Endothelial cell of umbilical vein (primary cell): ENCODE measurements at regions not wholly inside any gene's neighbourhood (a gene's known extent, or its start where the extent isn't known, plus 50 kb on each side); places are given as distances from the start of the nearest gene placed in this dataset.

Experiments used
- BruUV-seq: library from RNA; stranded (reverse); fragments of 400-500 nt; replicated peaks from 2 replicates; lab custom pipeline; 2021; lab: Mats Ljungman, UMichigan
- CTCF ChIA-PET: fragments of 300-600, 350-600 bp; sonication (Branson Sonifier 250); formaldehyde crosslinking; loops from one replicate; lab custom pipeline; 2021; ENCODE audit warnings: antibody characterized with exemption, inconsistent platforms; lab: Charles Lee
- POLR2A ChIA-PET: fragments of 300-600, 350-600 bp; sonication (Branson Sonifier 250); formaldehyde crosslinking; loops from one replicate; lab custom pipeline; 2021; ENCODE audit warnings: antibody characterized with exemption, inconsistent platforms; lab: Charles Lee
- DNase-seq: peaks from one replicate; pipeline ENCODE4 v3.0.0-alpha.2; 2011; ENCODE audit warnings: low read depth, low spot score
- FAIRE-seq: peaks from 2 replicates; lab custom pipeline; 2011; peaks lifted over from hg19 to GRCh38; lab: Jason Lieb, UNC
- H2AFZ ChIP-seq: 2 replicates; pipeline ENCODE4 v1.6.0; 2012; ENCODE audit warnings: low read depth, low read length, control low read depth, inconsistent platforms
- H3K27ac ChIP-seq: 2 replicates; pipeline ENCODE4 v1.5.1; 2011; ENCODE audit warnings: low read depth, mild to moderate bottlenecking, control low read depth, low read length, moderate library complexity; ENCODE audit not compliant: insufficient read depth
- H3K27me3 ChIP-seq, 2 experiments: 2 replicates each; pipeline versions ENCODE4 v1.6.0 to v1.6.1; 2011; ENCODE audit warnings: low read length in 2 of 2, mixed read lengths in 1 of 2; ENCODE audit not compliant: control insufficient read depth in 2 of 2, insufficient read depth in 2 of 2
- H3K36me3 ChIP-seq, 2 experiments: 2 replicates in 1 of 2; 3 replicates in 1 of 2; pipeline ENCODE4 v1.5.1; 2011; ENCODE audit warnings: low read length in 2 of 2, mild to moderate bottlenecking in 1 of 2, moderate library complexity in 1 of 2; ENCODE audit not compliant: control insufficient read depth in 2 of 2, insufficient read depth in 2 of 2; ENCODE audit errors: extremely low read depth in 1 of 2
- H3K4me1 ChIP-seq: 3 replicates; pipeline ENCODE4 v1.5.1; 2011; ENCODE audit warnings: mild to moderate bottlenecking, low read length; ENCODE audit not compliant: control insufficient read depth, insufficient read depth; ENCODE audit errors: extremely low read depth
- H3K4me2 ChIP-seq: 2 replicates; pipeline ENCODE4 v1.6.1; 2011; ENCODE audit warnings: low read length, control low read depth, mixed read lengths; ENCODE audit not compliant: insufficient read depth
- H3K4me3 ChIP-seq, 3 experiments: fragments of 200-600 bp in 1 of 3; sonication (generic), shearing (Covaris generic) in 1 of 3; replicated peaks in 1 of 3; 2 replicates each; pipeline ENCODE4 v1.5.1; 2011 to 2016; ENCODE audit warnings: control low read depth in 3 of 3, low read length in 3 of 3, mild to moderate bottlenecking in 2 of 3, inconsistent platforms in 1 of 3, low read depth in 1 of 3, moderate library complexity in 1 of 3; ENCODE audit not compliant: insufficient read depth in 1 of 3
- H3K79me2 ChIP-seq: 2 replicates; pipeline ENCODE4 v1.6.0; 2012; ENCODE audit warnings: low read length, inconsistent platforms; ENCODE audit not compliant: control insufficient read depth, insufficient read depth
- H3K9ac ChIP-seq: replicated peaks from 2 replicates; pipeline ENCODE3; 2011; ENCODE audit warnings: low read length, control low read depth; ENCODE audit not compliant: insufficient read depth; ENCODE audit errors: extremely low read depth
- H3K9me1 ChIP-seq: replicated peaks from 3 replicates; pipeline ENCODE4 v1.6.0; 2011; ENCODE audit warnings: mild to moderate bottlenecking, low read length; ENCODE audit not compliant: control insufficient read depth, insufficient read depth; ENCODE audit errors: extremely low read depth
- H3K9me3 ChIP-seq: replicated peaks from 2 replicates; pipeline ENCODE4 v1.5.1; 2012; ENCODE audit warnings: low read length, inconsistent platforms; ENCODE audit not compliant: control insufficient read depth, insufficient read depth
- H4K20me1 ChIP-seq: replicated peaks from 2 replicates; pipeline ENCODE3; 2011; ENCODE audit warnings: mild to moderate bottlenecking, low read length; ENCODE audit not compliant: control insufficient read depth, insufficient read depth; ENCODE audit errors: extremely low read depth
- CTCF ChIP-seq, 2 donors: IDR thresholded peaks; 1 replicate in 1 of 2; 2 replicates in 1 of 2; pipeline ENCODE4 v1.5.1; 2011; ENCODE audit warnings: low read length in 2 of 2, mild to moderate bottlenecking in 2 of 2, moderate library complexity in 2 of 2, control low read depth in 1 of 2, inconsistent platforms in 1 of 2, low read depth in 1 of 2; ENCODE audit not compliant: insufficient read depth in 1 of 2; ENCODE audit errors: extremely low read depth in 1 of 2
- EZH2 ChIP-seq: IDR thresholded peaks from 2 replicates; pipeline ENCODE4 v1.6.1; 2012; ENCODE audit warnings: borderline replicate concordance, low read depth, mild to moderate bottlenecking, moderate library complexity, low read length, inconsistent platforms; ENCODE audit not compliant: severe bottlenecking
- FOS ChIP-seq: IDR thresholded peaks from 2 replicates; pipeline ENCODE4 v1.6.1; 2011; ENCODE audit warnings: mild to moderate bottlenecking, low read length, moderate library complexity, borderline replicate concordance; ENCODE audit not compliant: insufficient read depth
- GATA2 ChIP-seq: IDR thresholded peaks from 2 replicates; pipeline ENCODE4 v1.7.0; 2011; ENCODE audit warnings: low read depth, mild to moderate bottlenecking, moderate library complexity, mixed read lengths, low read length; ENCODE audit not compliant: insufficient read length, insufficient read depth
- JUN ChIP-seq: IDR thresholded peaks from 2 replicates; pipeline ENCODE4 v1.6.1; 2011; ENCODE audit warnings: borderline replicate concordance, low read depth; ENCODE audit not compliant: insufficient read length, insufficient read depth
- MAX ChIP-seq: IDR thresholded peaks from 2 replicates; pipeline ENCODE4 v1.6.1; 2011; ENCODE audit not compliant: insufficient read depth, insufficient read length
- MYC ChIP-seq: IDR thresholded peaks from one replicate; pipeline ENCODE4 v1.6.1; 2011; ENCODE audit warnings: mild to moderate bottlenecking, low read depth, low read length
- POLR2A ChIP-seq: IDR thresholded peaks from 2 replicates; pipeline ENCODE4 v1.6.1; 2012; ENCODE audit warnings: low read depth, mild to moderate bottlenecking, control low read depth, low read length
- POLR2AphosphoS5 ChIP-seq: IDR thresholded peaks from 2 replicates; pipeline ENCODE4 v1.6.1; 2012; ENCODE audit warnings: low read depth, mild to moderate bottlenecking, control low read depth, low read length, moderate library complexity; ENCODE audit not compliant: insufficient read depth
- dilution Hi-C: fragments of 300-500 bp; cut with MboI; formaldehyde crosslinking; loops from one replicate; pipeline ENCODE4 v1.15.0; 2019; ENCODE audit warnings: low sequenced_read_pairs; ENCODE audit not compliant: extremely low pct_ligation_motif_present
- intact Hi-C: fragments of 100-400 bp; cut with micrococcal nuclease; formaldehyde crosslinking; loops from one replicate; pipeline ENCODE4 v1.10.0; 2022

- no TSS peak for BruUV-seq
- ChIA-PET CTCF (interaction anchor here (1.1 to 1.7 kb wide), 2 partner anchors 10 to 309 kb away, joined by 3 to 8 read pairs; no protein-coding TSS in a partner anchor), POLR2A (no interaction called here)
- H3K9ac ChIP-seq = no peak overlapping the region
- no peaks in the 10 kb centered on the region for H3K36me3 ChIP-seq
- no peak for DNase-seq
- H4K20me1 ChIP-seq = no peaks in the 10 kb centered on the region
- TF ChIP-seq JUN (no peak), POLR2AphosphoS5 (no peak), CTCF (IDR thresholded peaks at IDR 0.05; ENCODE audit: extremely low read depth in 1 of 2, insufficient read depth in 1 of 2, low read depth in 1 of 2, low read length in 2 of 2) (no peak), MAX (no peak), GATA2 (no peak), MYC (no peak), POLR2A (no peak), EZH2 (no peak), FOS (no peak)
- intact Hi-C loops (no loop called here), dilution Hi-C loops (no loop called here)
- H3K27ac ChIP-seq = no peak overlapping the region
- no peak for FAIRE-seq
- H3K9me3 ChIP-seq = no peaks in the 10 kb centered on the region
- no peaks in the 10 kb centered on the region for H3K9me1 ChIP-seq
- H3K27me3 ChIP-seq = no peaks in the 10 kb centered on the region
- no peak overlapping the region for H3K4me2 ChIP-seq
- H2AFZ ChIP-seq = no peak overlapping the region
- no peak overlapping the region for H3K4me3 ChIP-seq
- no peaks in the 10 kb centered on the region for H3K79me2 ChIP-seq
- H3K4me1 ChIP-seq = no peaks in the 10 kb centered on the region
These were observed 68.6 kb upstream of the TMEM168 start for GRCh38 chr7:112858838-112859237.
